GM12878 (cell line): ENCODE measurements at regions not wholly inside any gene's neighbourhood (a gene's known extent, or its start where the extent isn't known, plus 50 kb on each side); places are given as distances from the start of the nearest gene placed in this dataset.

Experiments
- ATAC-seq: fragments of 200-7000 bp; cut with Tn5 transposase; 3 replicates; pipeline ENCODE4 v1.9.1; 2020; ENCODE audit warnings: mild to moderate bottlenecking, moderate library complexity
- BruUV-seq: library from RNA; stranded (reverse); fragments of 400-500 nt; replicated peaks from 2 replicates; lab custom pipeline; 2021; lab: Mats Ljungman, UMichigan
- CTCF ChIA-PET: fragments of 300-600 bp; sonication (Branson Sonifier 250); formaldehyde crosslinking; extraction: SDS; loops from one replicate; lab custom pipeline; 2021; ENCODE audit warnings: inconsistent platforms; lab: Yijun Ruan, JAX
- POLR2A ChIA-PET: fragments of 350-600 bp; formaldehyde crosslinking; extraction: SDS; loops from one replicate; lab custom pipeline; 2021; ENCODE audit warnings: inconsistent platforms; lab: Charles Lee
- RAD21 ChIA-PET: fragments of 300-600 bp; sonication (Branson Sonifier 250); formaldehyde crosslinking; loops from one replicate; lab custom pipeline; 2023; ENCODE audit warnings: antibody characterized with exemption; ENCODE audit not compliant: unreplicated experiment; lab: Charles Lee
- SMC1A ChIA-PET: fragments of 300-600 bp; sonication (Branson Sonifier 250); formaldehyde crosslinking; loops from one replicate; lab custom pipeline; 2023; ENCODE audit not compliant: unreplicated experiment, uncharacterized antibody; lab: Charles Lee
- DNase-seq: peaks from one replicate; pipeline ENCODE4 v3.0.0-alpha.2; 2011; ENCODE audit warnings: low read depth, low spot score
- FAIRE-seq: peaks from 3 replicates; lab custom pipeline; 2011; peaks lifted over from hg19 to GRCh38; lab: Jason Lieb, UNC
- H2AFZ ChIP-seq: 2 replicates; pipeline ENCODE4 v1.6.0; 2011; ENCODE audit warnings: low read depth, low read length, control low read depth; ENCODE audit not compliant: control insufficient read depth
- H3K27ac ChIP-seq: 2 replicates; pipeline ENCODE4 v1.5.1; 2011; ENCODE audit warnings: control low read depth; ENCODE audit not compliant: control insufficient read depth, insufficient read depth
- H3K27me3 ChIP-seq, 2 experiments: replicated peaks in 1 of 2; 2 replicates each; pipeline versions ENCODE4 v1.6.0 to v1.6.1; 2011; ENCODE audit warnings: low read length in 1 of 2; ENCODE audit not compliant: control insufficient read depth in 2 of 2, insufficient read depth in 2 of 2
- H3K36me3 ChIP-seq, 2 experiments: 2 replicates each; pipeline ENCODE4 v1.5.1; 2011; ENCODE audit warnings: low read length in 1 of 2; ENCODE audit not compliant: control insufficient read depth in 2 of 2, insufficient read depth in 2 of 2
- H3K4me1 ChIP-seq: 2 replicates; pipeline ENCODE4 v1.6.1; 2011; ENCODE audit warnings: mild to moderate bottlenecking, low read length, moderate library complexity, mixed read lengths; ENCODE audit not compliant: control insufficient read depth, insufficient read depth
- H3K4me2 ChIP-seq: 2 replicates; pipeline ENCODE4 v1.6.0; 2011; ENCODE audit warnings: control low read depth; ENCODE audit not compliant: control insufficient read depth, insufficient read depth
- H3K4me3 ChIP-seq: fragments of 200-600 bp; sonication (generic); 2 replicates; pipeline ENCODE4 v1.5.1; 2016
- H3K79me2 ChIP-seq: 2 replicates; pipeline ENCODE4 v1.6.0; 2011; ENCODE audit warnings: low read length; ENCODE audit not compliant: control insufficient read depth, insufficient read depth
- H3K9ac ChIP-seq: 2 replicates; pipeline ENCODE4 v1.8.0; 2011; ENCODE audit warnings: low read length, control low read depth, mixed read lengths; ENCODE audit not compliant: control insufficient read depth, insufficient read depth
- H3K9me3 ChIP-seq: replicated peaks from 3 replicates; pipeline ENCODE4 v1.5.1; 2011; ENCODE audit warnings: mild to moderate bottlenecking, low read length; ENCODE audit not compliant: control insufficient read depth, insufficient read depth
- H4K20me1 ChIP-seq: 2 replicates; pipeline ENCODE4 v1.6.0; 2011; ENCODE audit not compliant: control insufficient read depth, insufficient read depth
- ATF7 ChIP-seq: fragments of 450-650 bp; IDR thresholded peaks from 2 replicates; pipeline ENCODE4 v1.6.1; 2016; ENCODE audit warnings: low read depth, mild to moderate bottlenecking
- BCL11A ChIP-seq: IDR thresholded peaks from 2 replicates; pipeline ENCODE4 v1.6.1; 2011; ENCODE audit warnings: low read depth, low read length
- BCLAF1 ChIP-seq: fragments of 450-650 bp; IDR thresholded peaks from 2 replicates; pipeline ENCODE4 v1.6.1; 2017; ENCODE audit warnings: antibody characterized with exemption, mild to moderate bottlenecking, moderate library complexity
- CBFB ChIP-seq: IDR thresholded peaks from 2 replicates; pipeline ENCODE4 v1.6.1; 2016; ENCODE audit warnings: antibody characterized with exemption, low read depth
- CBX3 ChIP-seq: fragments of 200-600 bp; sonication (generic); IDR thresholded peaks from 2 replicates; pipeline ENCODE4 v1.6.1; 2016; ENCODE audit warnings: low read depth, borderline replicate concordance
- CHD1 ChIP-seq: IDR thresholded peaks from 2 replicates; pipeline ENCODE4 v1.6.1; 2012; ENCODE audit warnings: low read depth, low read length, improper control_type of control experiment
- GATAD2B ChIP-seq: fragments of 450-650 bp; conservative IDR thresholded peaks from 2 replicates; pipeline ENCODE4 v1.6.1; 2017; ENCODE audit warnings: low read depth, mild to moderate bottlenecking, moderate library complexity
- KAT2A ChIP-seq: conservative IDR thresholded peaks from 2 replicates; pipeline ENCODE4 v1.6.1; 2011; ENCODE audit warnings: low read depth, low read length; ENCODE audit not compliant: control insufficient read depth
- KDM1A ChIP-seq: fragments of 200-600 bp; sonication (generic); IDR thresholded peaks from 2 replicates; pipeline ENCODE4 v1.6.1; 2016; ENCODE audit warnings: borderline replicate concordance
- MTA3 ChIP-seq: IDR thresholded peaks from 2 replicates; pipeline ENCODE4 v1.6.1; 2012; ENCODE audit warnings: low read length, inconsistent platforms, borderline replicate concordance
- NFIC ChIP-seq: IDR thresholded peaks from 2 replicates; pipeline ENCODE4 v1.6.1; 2012; ENCODE audit warnings: low read depth, mild to moderate bottlenecking, inconsistent platforms, low read length, moderate library complexity
- NFYB ChIP-seq: IDR thresholded peaks from 2 replicates; pipeline ENCODE4 v1.6.1; 2011; ENCODE audit warnings: low read depth, mild to moderate bottlenecking, low read length, improper control_type of control experiment, moderate library complexity; ENCODE audit not compliant: insufficient read depth
- NR2C1 ChIP-seq: fragments of 450-650 bp; IDR thresholded peaks from 2 replicates; pipeline ENCODE4 v1.6.1; 2017; ENCODE audit warnings: antibody characterized with exemption, mild to moderate bottlenecking, moderate library complexity
- NRF1 ChIP-seq: conservative IDR thresholded peaks from 2 replicates; pipeline ENCODE4 v1.6.1; 2011; ENCODE audit warnings: mild to moderate bottlenecking, low read depth, low read length, improper control_type of control experiment
- PAX8 ChIP-seq: fragments of 450-650 bp; IDR thresholded peaks from 2 replicates; pipeline ENCODE4 v1.6.1; 2017; ENCODE audit warnings: mild to moderate bottlenecking, moderate library complexity
- POLR2A ChIP-seq: IDR thresholded peaks from 2 replicates; pipeline ENCODE4 v1.6.1; 2011; ENCODE audit warnings: low read depth, mild to moderate bottlenecking, low read length
- POLR2AphosphoS5 ChIP-seq: IDR thresholded peaks from 2 replicates; pipeline ENCODE4 v1.6.1; 2011; ENCODE audit warnings: mild to moderate bottlenecking, low read length, inconsistent platforms
- SPI1 ChIP-seq: IDR thresholded peaks from 2 replicates; pipeline ENCODE4 v1.6.1; 2011; ENCODE audit warnings: low read depth, mild to moderate bottlenecking, low read length, moderate library complexity, borderline replicate concordance; ENCODE audit not compliant: insufficient read depth
- TAF1 ChIP-seq: IDR thresholded peaks from 2 replicates; pipeline ENCODE4 v1.6.1; 2011; ENCODE audit warnings: mild to moderate bottlenecking, low read depth, low read length, borderline replicate concordance
- WGBS: methylation state at CpG from one replicate; pipeline ENCODE4 v1.1.6; 2016; ENCODE audit warnings: low lambda C conversion rate; ENCODE audit not compliant: insufficient replicate concordance, insufficient coverage; ENCODE audit errors: missing lambda C conversion rate; 5-methylcytosine and 5-hydroxymethylcytosine counted together
- in situ Hi-C: fragments of 300-500 bp; cut with MboI; formaldehyde crosslinking; loops from 9 replicates; pipeline ENCODE4 v1.14.3; 2018; ENCODE audit warnings: mixed read lengths
- intact Hi-C: fragments of 100-400 bp; cut with micrococcal nuclease; formaldehyde crosslinking; loops from one replicate; pipeline ENCODE4 v1.14.2; 2022; ENCODE audit not compliant: unreplicated experiment
- TF ChIP-seq, protein P1 (sequence below): fragments of 150-350 bp; IDR thresholded peaks from 2 replicates; pipeline ENCODE4 v1.6.1; 2016; ENCODE audit warnings: low read depth, low read length

- no TSS peak for BruUV-seq
- Histone ChIP-seq H3K4me1 (no peaks in the 10 kb centered on the region), H3K9me3 (no peaks in the 10 kb centered on the region), H2AFZ (no peak overlapping the region), H3K36me3 (no peaks in the 10 kb centered on the region), H3K27ac (no peak overlapping the region), H3K4me3 (no peak overlapping the region), H3K4me2 (no peak overlapping the region), H3K9ac (no peak overlapping the region), H4K20me1 (no peaks in the 10 kb centered on the region), H3K79me2 (no peaks in the 10 kb centered on the region), H3K27me3 (no peaks in the 10 kb centered on the region)
- FAIRE-seq (no peak), ATAC-seq (no peak), DNase-seq (no peak)
- TF ChIP-seq CHD1 (no peak), CBFB (no peak), TAF1 (no peak), NRF1 (no peak), SPI1 (no peak), PAX8 (no peak), KAT2A (no peak), KDM1A (no peak), POLR2AphosphoS5 (no peak), NR2C1 (no peak), ATF7 (no peak), NFYB (no peak), POLR2A (no peak), BCLAF1 (no peak), NFIC (no peak), CBX3 (no peak), GATAD2B (no peak), MTA3 (no peak), BCL11A (no peak)
- TF ChIP-seq, protein P1, sequence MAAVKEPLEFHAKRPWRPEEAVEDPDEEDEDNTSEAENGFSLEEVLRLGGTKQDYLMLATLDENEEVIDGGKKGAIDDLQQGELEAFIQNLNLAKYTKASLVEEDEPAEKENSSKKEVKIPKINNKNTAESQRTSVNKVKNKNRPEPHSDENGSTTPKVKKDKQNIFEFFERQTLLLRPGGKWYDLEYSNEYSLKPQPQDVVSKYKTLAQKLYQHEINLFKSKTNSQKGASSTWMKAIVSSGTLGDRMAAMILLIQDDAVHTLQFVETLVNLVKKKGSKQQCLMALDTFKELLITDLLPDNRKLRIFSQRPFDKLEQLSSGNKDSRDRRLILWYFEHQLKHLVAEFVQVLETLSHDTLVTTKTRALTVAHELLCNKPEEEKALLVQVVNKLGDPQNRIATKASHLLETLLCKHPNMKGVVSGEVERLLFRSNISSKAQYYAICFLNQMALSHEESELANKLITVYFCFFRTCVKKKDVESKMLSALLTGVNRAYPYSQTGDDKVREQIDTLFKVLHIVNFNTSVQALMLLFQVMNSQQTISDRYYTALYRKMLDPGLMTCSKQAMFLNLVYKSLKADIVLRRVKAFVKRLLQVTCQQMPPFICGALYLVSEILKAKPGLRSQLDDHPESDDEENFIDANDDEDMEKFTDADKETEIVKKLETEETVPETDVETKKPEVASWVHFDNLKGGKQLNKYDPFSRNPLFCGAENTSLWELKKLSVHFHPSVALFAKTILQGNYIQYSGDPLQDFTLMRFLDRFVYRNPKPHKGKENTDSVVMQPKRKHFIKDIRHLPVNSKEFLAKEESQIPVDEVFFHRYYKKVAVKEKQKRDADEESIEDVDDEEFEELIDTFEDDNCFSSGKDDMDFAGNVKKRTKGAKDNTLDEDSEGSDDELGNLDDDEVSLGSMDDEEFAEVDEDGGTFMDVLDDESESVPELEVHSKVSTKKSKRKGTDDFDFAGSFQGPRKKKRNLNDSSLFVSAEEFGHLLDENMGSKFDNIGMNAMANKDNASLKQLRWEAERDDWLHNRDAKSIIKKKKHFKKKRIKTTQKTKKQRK = no peak
- ChIA-PET CTCF (interaction anchor here (0.6 kb wide), 1 partner anchor 101 kb away, joined by 3 read pairs; no protein-coding TSS in a partner anchor), POLR2A (no interaction called here), RAD21 (no interaction called here), SMC1A (no interaction called here)
- WGBS = 0% methylated on average over 5 of the region's 5 CpGs
- intact Hi-C loops = no loop called here
- in situ Hi-C loops = no loop called here
Measured at GRCh38 chr9:108160706-108161355, 671.3 kb upstream of the KLF4 start.
